ENCODE measurements at regions not wholly inside any gene's neighbourhood (a gene's known extent, or its start where the extent isn't known, plus 50 kb on each side); places are given as distances from the start of the nearest gene placed in this dataset.

- Mint-ChIP-seq H3K4me3 (no peak overlapping the region), H3K4me1 (no peaks in the 10 kb centered on the region), H3K9me3 (peaks cover 11 to 23% (median 19%) of the 10 kb centered on the region in 5 donors), H3K27me3 (no peaks in the 10 kb centered on the region), H3K36me3 (peaks cover 0 to 10% (median 1%) of the 10 kb centered on the region in 3 donors), H3K27ac (no peak overlapping the region)
- Histone ChIP-seq H3K27me3 (ENCODE audit: insufficient read depth, low read length, poor library complexity, severe bottlenecking) (no peaks in the 10 kb centered on the region), H3K36me3 (ENCODE audit: insufficient read depth, low read length) (no peaks in the 10 kb centered on the region), H3K4me3 (ENCODE audit: low read length) (no peak overlapping the region), H3K4me1 (ENCODE audit: insufficient read depth, low read length) (no peaks in the 10 kb centered on the region), H3K27ac (ENCODE audit: low read depth, low read length) (no peak overlapping the region), H3K9me3 (ENCODE audit: low read length) (no peaks in the 10 kb centered on the region)
- DNase-seq, result no peak
- ChIA-PET POLR2A (no interaction called here), CTCF (interaction anchor here (1.1 kb wide), 1 partner anchor 186 kb away, joined by 4 read pairs; no protein-coding TSS in a partner anchor)
These were observed 52.9 kb upstream of the HPCAL1 start for GRCh38 chr2:10249798-10250197.

- ChIA-PET POLR2A (no interaction called here), CTCF (no interaction called here)
- H3K27me3 ChIP-seq (ENCODE audit: insufficient read depth, low read length, poor library complexity, severe bottlenecking), result no peaks in the 10 kb centered on the region
- no peaks in the 10 kb centered on the region for H3K4me1 ChIP-seq (ENCODE audit: insufficient read depth, low read length)
- Mint-ChIP-seq H3K4me1 (peaks cover 0 to 5% (median 0%) of the 10 kb centered on the region in 3 donors), H3K27ac (no peak overlapping the region), H3K9me3 (peaks cover 11 to 23% (median 19%) of the 10 kb centered on the region in 5 donors), H3K4me3 (no peak overlapping the region), H3K27me3 (no peaks in the 10 kb centered on the region), H3K36me3 (peaks cover 0 to 10% (median 1%) of the 10 kb centered on the region in 3 donors)
- H3K36me3 ChIP-seq (ENCODE audit: insufficient read depth, low read length), result no peaks in the 10 kb centered on the region
- H3K27ac ChIP-seq (ENCODE audit: low read depth, low read length), result no peak overlapping the region
- H3K4me3 ChIP-seq (ENCODE audit: low read length), result no peak overlapping the region
- no peak for DNase-seq
- no peaks in the 10 kb centered on the region for H3K9me3 ChIP-seq (ENCODE audit: low read length)
These were observed 50.5 kb upstream of the HPCAL1 start for GRCh38 chr2:10252224-10252623.

GRCh38 chr2:10252661-10253060 lies 50.0 kb upstream of the HPCAL1 start:
- Mint-ChIP-seq H3K27ac (peak overlapping the region in 1 of 8 donors; percentile 63), H3K27me3 (no peaks in the 10 kb centered on the region), H3K36me3 (peaks cover 0 to 10% (median 1%) of the 10 kb centered on the region in 3 donors), H3K4me1 (peaks cover 0 to 6% (median 0%) of the 10 kb centered on the region in 3 donors), H3K9me3 (peaks cover 11 to 23% (median 19%) of the 10 kb centered on the region in 5 donors), H3K4me3 (no peak overlapping the region)
- H3K9me3 ChIP-seq (ENCODE audit: low read length), result no peaks in the 10 kb centered on the region
- H3K4me1 ChIP-seq (ENCODE audit: insufficient read depth, low read length), result no peaks in the 10 kb centered on the region
- DNase-seq, result no peak
- H3K36me3 ChIP-seq (ENCODE audit: insufficient read depth, low read length), result no peaks in the 10 kb centered on the region
- ChIA-PET CTCF (no interaction called here), POLR2A (no interaction called here)
- H3K27me3 ChIP-seq (ENCODE audit: insufficient read depth, low read length, poor library complexity, severe bottlenecking), result no peaks in the 10 kb centered on the region
- H3K27ac ChIP-seq (ENCODE audit: low read depth, low read length), result no peak overlapping the region
- no peak overlapping the region for H3K4me3 ChIP-seq (ENCODE audit: low read length)

All from CD8-positive, alpha-beta memory T cell (primary cell).